GM18909 (cell line): ENCODE measurements at regions not wholly inside any gene's neighbourhood (a gene's known extent, or its start where the extent isn't known, plus 50 kb on each side); places are given as distances from the start of the nearest gene placed in this dataset.
"Not testable (repeated sequence)": the region's sequence is repeated elsewhere in the genome, so short reads cannot be mapped to it uniquely, and the experiment has no call there.

Source experiments
- ATAC-seq: cut with Tn5 transposase; IDR thresholded peaks from one replicate; pipeline ENCODE4 v1.9.1; 2021; ENCODE audit warnings: mild to moderate bottlenecking; ENCODE audit not compliant: unreplicated experiment, poor library complexity

GRCh38 chr2:153420394-153420793 lies 58.2 kb downstream of the RPRM start:
- ATAC-seq = no peak

- ATAC-seq = no peak
Measured at GRCh38 chr2:153417077-153417476, 61.5 kb downstream of the RPRM start.

GRCh38 chr2:153416071-153416470 lies 62.5 kb downstream of the RPRM start:
- ATAC-seq = no peak

- no peak for ATAC-seq
Measured at GRCh38 chr2:153408710-153409385, 69.7 kb downstream of the RPRM start.

- no peak for ATAC-seq
Measured at GRCh38 chr2:153405196-153405595, 73.4 kb downstream of the RPRM start.

- ATAC-seq = no peak
Measured at GRCh38 chr2:153404792-153405191, 73.8 kb downstream of the RPRM start.

- ATAC-seq = no peak
Measured at GRCh38 chr2:153403940-153404339, 74.6 kb downstream of the RPRM start.

GRCh38 chr2:153403352-153403751 lies 75.2 kb downstream of the RPRM start:
- ATAC-seq = not testable (repeated sequence)

- ATAC-seq = no peak
Measured at GRCh38 chr2:153394686-153395085, 83.9 kb downstream of the RPRM start.

- ATAC-seq = no peak
Measured at GRCh38 chr2:153394247-153394646, 84.3 kb downstream of the RPRM start.

- no peak for ATAC-seq
Measured at GRCh38 chr2:153393518-153393917, 85.0 kb downstream of the RPRM start.

GRCh38 chr2:153391131-153391530 lies 87.4 kb downstream of the RPRM start:
- no peak for ATAC-seq

- ATAC-seq = no peak
Measured at GRCh38 chr2:153388246-153388645, 90.3 kb downstream of the RPRM start.

- ATAC-seq = no peak
Measured at GRCh38 chr2:153387203-153387602, 91.4 kb downstream of the RPRM start.

GRCh38 chr2:153386481-153386897 lies 92.1 kb downstream of the RPRM start:
- ATAC-seq = no peak

- ATAC-seq = peak; percentile 71
Measured at GRCh38 chr2:153373510-153374279, 104.9 kb downstream of the RPRM start.

- no peak for ATAC-seq
Measured at GRCh38 chr2:153360239-153360638, 118.3 kb downstream of the RPRM start.

GRCh38 chr2:153354377-153354776 lies 124.2 kb downstream of the RPRM start:
- ATAC-seq = no peak

GRCh38 chr2:153349603-153350002 lies 129.0 kb downstream of the RPRM start:
- no peak for ATAC-seq

GRCh38 chr2:153347818-153348495 lies 130.6 kb downstream of the RPRM start:
- ATAC-seq = no peak

GRCh38 chr2:153320879-153321278 lies 157.7 kb downstream of the RPRM start:
- ATAC-seq = no peak
